Activated CD8-positive, alpha-beta memory T cell treated with anti-CD3 and anti-CD28 coated beads for 1 hour (primary cell): ENCODE measurements at regions not wholly inside any gene's neighbourhood (a gene's known extent, or its start where the extent isn't known, plus 50 kb on each side); places are given as distances from the start of the nearest gene placed in this dataset.
A peak's percentile ranks its signal among the peaks of the same experiment; 100 is the strongest.

ENCODE experiments used
- DNase-seq, 2 donors: peaks; one replicate each; pipeline ENCODE4 v3.0.0-alpha.2; 2020; ENCODE audit warnings: low read depth in 1 of 2; ENCODE audit errors: extremely low read depth in 1 of 2

- DNase-seq, result no peak
Measured at GRCh38 chr2:48098539-48098938, 192.2 kb upstream of the FBXO11 start.

DNA sequence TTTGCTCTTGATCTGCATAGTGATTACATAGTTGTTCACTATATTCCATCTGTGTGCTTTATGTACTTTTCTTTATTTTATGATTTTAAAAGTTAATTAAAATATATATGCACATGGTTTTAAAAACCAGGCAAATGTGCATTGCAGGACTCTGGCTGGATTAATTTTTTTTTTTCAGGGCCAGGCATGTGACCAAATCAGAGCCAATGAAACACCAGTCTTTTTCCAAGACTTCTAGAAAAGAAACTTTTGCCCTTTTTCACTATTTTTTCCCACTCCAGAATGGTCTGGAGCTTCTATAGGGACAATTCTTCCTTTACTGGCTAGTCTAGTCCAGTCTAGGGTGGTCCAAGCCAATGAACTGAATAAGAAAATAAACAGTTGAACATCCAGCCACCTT lies 198.1 kb upstream of the FBXO11 start:
- DNase-seq, result no peak

GRCh38 chr2:48105848-48106247 lies 199.6 kb upstream of the FBXO11 start:
- DNase-seq, result no peak

GRCh38 chr2:48107326-48107925 lies 201.1 kb upstream of the FBXO11 start:
- DNase-seq, result no peak

DNA sequence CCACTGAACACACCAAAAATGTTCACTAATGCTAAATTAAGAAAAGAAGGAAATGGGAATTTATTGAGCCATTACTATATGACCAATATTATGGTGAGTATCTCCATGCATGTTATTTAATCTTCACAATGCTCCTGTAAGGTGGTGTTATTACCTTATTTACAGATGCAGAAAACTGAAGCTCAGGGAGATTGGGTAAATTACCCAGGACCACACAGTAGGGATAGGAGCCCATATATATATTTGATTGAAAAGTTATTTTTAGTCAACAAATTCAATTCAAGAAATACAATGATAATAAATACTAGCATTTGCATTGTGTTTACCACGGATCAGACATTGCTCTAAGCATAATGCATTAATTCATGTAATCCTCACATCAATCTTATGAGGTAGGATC lies 202.2 kb upstream of the FBXO11 start:
- DNase-seq, result no peak

GRCh38 chr2:48109491-48110204 lies 203.3 kb upstream of the FBXO11 start:
- no peak for DNase-seq

GRCh38 chr2:48110492-48110891 lies 204.0 kb upstream of the FOXN2 start:
- DNase-seq, result no peak

GRCh38 chr2:48112911-48113680 lies 201.4 kb upstream of the FOXN2 start:
- DNase-seq, result no peak

DNA sequence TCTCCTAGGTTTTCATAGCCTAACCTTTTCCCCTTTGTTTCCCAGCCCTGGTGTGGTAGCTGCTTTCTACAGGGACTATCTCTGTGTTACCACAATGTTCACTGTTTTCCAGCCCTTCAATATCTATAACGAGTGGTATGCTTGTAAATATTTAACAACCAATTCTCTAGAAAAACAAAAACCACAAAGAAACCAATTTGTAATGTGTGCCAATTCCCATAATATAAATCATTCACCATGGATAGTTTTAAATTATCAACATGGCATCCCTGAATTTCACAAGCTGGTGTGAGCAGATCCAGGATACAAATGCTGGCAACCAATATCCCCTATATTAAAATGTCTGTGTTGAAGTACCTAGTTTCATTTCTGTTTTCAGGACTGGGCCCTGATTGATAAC lies 200.7 kb upstream of the FOXN2 start:
- DNase-seq, result no peak

DNA sequence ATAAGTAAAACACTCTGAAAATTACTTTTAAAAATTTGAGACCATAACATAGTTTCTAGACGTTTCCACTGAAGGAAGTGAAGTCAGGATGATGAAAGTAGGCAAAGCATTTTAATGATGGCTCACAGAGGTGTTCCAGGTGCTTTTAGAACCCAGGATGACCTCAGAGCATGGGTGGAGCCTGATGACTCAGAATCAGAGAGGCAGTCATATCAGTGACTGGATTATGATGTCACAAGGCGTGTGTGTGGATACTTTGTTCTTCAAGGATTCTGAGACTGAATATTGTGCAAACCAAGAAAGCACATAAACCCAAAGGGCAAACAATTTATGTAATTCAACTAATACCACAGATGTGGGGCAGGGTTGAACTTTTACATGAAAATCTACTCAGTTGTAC lies 200.2 kb upstream of the FOXN2 start:
- peak in 1 of 2 donors; percentile 8 for DNase-seq

- DNase-seq, result no peak
Measured at GRCh38 chr2:48116497-48116896, 198.0 kb upstream of the FOXN2 start.

- DNase-seq, result no peak
Measured at GRCh38 chr2:48118895-48119294, 195.6 kb upstream of the FOXN2 start.

- DNase-seq, result no peak
Measured at GRCh38 chr2:48120112-48120511, 194.4 kb upstream of the FOXN2 start.

- DNase-seq, result no peak
Measured at GRCh38 chr2:48120759-48121242, 193.7 kb upstream of the FOXN2 start.

GRCh38 chr2:48122166-48122565 lies 192.3 kb upstream of the FOXN2 start:
- DNase-seq, result no peak

DNA sequence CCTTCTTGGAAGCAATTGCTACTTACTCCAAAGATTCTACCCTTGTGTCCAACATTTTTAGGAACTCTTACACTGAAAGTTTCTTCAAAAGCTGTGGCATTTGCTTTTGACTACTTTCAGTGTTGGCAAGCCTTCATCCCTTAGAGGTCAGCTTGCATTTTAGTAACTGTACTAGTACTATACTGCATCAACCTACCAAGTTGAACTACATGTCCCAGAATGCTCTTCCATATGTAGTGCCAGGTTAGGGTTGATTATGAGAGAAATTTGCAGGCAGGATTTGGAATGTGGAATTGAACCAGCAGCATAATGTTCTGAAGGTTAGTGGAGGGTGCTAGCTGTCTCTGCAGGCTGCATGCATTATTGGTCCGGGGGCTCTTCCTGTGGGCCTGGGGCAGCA lies 189.9 kb upstream of the FOXN2 start:
- DNase-seq, result no peak

DNA sequence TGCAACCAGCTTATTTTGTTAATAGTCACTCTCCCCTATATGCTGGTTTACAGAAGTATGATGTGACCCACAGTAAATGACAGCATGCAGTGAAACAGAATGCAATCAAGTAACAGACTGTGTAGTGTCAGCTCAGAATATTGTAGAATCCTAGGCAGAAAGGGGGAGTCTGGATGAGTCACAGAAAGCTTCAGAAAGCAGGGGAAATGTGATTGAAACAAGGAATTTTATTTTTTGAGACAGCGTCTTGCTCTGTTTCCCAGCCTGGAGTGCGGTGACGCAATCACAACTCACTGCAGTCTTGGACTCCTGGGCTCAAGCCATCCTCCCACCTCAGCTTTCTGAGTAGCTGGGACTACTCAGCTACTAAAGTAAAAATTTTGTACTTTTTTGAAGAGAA lies 188.3 kb upstream of the FOXN2 start:
- no peak for DNase-seq

GRCh38 chr2:48127612-48128191 lies 186.8 kb upstream of the FOXN2 start:
- no peak for DNase-seq

DNA sequence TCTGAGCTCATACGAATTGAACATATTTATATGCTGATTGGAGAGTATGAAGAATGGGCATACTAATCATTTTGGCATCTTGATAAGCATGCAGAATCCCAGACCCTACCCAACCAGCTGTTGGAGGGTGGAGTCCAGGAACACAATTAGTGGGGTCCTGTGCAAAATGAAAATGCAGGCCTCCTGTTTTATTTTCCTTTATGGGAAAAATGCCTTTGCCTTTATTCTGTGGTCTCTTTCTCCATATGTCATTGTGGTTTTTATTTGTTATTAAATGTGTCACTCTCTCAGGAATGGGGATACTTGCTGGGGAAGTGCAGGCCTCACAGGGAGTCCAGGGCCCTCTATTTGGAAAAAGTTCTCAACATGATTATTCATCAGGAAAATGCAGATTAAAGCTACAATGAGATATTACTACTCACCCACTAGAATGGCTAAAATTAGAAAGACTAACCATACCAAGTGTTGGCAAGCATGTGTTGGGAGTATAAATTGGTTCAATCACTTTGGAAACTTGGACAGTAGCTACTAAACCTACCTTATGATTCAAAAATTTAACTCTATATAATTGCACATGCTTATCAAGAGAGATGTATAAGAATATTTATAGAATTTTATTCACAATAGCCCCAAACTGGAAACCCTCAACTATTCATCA lies 185.1 kb upstream of the FOXN2 start:
- DNase-seq, result no peak

GRCh38 chr2:48131539-48132270 lies 182.8 kb upstream of the FOXN2 start:
- no peak for DNase-seq
